NCI-H1092 (cell line): ENCODE measurements at regions not wholly inside any gene's neighbourhood (a gene's known extent, or its start where the extent isn't known, plus 50 kb on each side); places are given as distances from the start of the nearest gene placed in this dataset.

ENCODE experiments used
- DNase-seq: peaks from one replicate; lab custom pipeline; 2025; lab: John Stamatoyannopoulos, UW

DNA sequence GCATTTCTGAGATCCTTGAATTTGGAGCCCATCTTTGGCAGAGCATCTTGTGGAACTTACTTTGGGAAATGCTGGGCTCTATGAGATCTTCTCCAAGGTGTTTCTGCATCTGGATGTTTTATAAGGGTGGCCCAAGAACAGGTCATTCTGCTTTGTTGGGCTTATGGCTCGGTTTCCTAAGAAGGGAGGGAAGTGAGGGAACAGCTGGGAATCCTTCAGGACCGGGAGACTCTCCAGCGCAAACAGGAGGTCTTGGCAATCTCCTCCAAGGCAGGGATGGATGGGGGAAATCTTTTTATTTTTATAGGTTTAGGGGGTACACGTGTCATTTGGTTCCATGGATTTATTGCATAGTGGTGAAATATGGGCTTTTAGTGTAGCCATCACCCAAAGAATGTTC, 54.7 kb downstream of the IRX3 start:
- no peak for DNase-seq

DNA sequence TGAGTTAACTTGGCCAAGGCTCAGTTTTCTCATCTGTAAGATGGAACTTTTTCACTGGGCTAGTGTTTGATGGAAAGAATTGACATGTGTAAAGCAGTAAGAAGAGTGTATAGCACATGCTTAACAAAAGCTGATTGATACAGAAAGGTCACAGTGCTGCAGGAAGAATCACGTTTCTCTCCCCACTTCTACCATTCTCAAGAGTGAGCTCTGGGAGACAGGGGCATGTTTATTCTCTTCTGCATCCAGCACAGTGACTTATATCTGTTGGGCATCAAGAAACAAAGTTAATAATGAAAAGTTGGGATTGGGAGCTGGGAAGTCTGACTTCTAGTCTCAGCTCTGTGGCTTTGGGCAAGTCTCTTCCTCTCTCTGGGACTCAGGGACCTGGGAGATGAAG, 55.3 kb downstream of the IRX3 start:
- no peak for DNase-seq

DNA sequence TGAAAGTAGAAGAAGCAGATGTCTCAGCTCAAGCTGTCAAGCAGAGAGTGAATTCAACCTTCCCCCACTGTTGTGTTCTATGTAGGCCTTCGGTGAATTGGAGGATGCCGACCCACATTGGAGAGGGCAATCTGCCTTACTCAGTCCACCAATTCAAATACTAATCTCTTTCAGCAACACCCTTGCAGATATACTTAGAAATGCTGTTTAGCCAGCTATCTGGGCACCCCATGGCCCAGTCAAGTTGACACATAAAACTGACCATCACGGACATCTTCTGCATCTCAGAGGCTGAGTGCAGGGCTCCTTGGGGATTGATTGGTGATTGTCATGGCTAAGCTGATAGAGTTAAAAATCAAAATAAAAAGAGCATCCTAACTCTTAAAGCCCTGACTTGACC, 58.3 kb downstream of the IRX3 start:
- no peak for DNase-seq

DNA sequence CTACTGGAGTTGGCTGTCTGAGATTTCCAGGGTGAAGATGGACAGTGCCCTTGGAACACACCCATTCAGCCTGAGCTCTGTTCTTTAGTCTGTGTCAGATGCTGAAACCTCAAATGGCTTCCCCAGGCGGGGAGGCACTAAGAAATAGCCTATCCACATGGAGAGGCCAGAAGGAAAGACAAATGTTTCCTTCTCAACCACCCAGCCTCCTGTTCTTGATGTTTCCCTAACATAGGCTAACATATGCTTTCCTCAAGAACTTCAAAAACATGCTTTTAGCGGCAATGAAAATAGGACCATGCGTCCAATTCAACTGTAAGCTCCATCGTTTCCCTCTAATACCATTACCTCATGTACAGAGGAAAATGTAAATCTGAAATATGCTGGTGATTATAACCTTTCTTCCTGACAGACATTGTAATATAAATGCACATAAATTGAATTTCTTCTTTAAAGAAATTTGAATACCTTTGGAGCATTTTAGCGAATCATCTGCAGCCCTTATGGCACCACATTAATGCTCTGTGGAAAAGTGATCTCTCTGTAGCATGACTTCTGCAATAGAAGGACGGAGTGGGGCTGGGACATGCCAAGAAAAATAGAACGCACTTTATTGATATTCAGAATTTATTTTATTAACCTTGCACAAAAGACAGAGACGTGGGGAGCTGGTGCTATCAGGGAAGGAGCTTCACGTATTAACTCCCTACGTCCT, 60.1 kb downstream of the IRX3 start:
- no peak for DNase-seq

DNA sequence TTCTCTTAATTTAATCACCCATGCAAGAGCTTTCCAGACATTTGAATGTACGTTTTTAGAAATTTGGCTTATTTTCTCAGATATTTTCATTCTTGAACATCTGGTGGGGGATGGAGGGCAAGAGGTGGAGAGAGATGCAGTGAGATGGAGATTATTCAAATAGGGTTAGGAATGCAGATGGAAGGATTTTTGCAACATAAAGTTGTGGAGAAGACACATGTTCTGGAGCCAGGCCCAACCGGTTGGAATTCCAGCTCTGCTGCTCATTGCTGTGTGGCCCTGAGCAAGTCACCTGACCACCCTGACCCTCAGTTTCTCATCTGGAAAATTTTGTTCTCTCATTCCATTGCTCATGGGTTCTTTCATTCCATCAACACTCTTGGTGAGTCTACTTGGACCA, 66.9 kb downstream of the IRX3 start:
- DNase-seq, result no peak

DNA sequence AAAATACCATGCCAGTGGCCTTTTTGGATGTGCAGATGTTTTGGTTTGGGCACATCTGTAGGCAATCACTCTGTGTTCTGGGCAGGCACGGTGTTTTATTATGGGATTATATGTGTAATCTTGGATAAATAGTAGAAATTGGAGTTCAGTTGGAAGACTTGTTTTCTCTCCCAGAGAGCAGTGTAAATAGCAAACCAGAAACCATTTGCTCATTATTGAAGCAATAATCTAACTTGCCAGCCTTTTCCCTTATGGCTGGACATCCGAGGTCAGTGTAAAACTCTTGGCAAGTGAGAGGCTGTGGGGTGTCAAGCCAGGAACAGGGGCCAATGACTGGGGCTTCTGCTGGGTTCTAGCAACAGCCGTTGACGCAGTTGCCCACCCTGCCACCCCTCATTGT, 69.9 kb downstream of the IRX3 start:
- DNase-seq, result no peak

DNA sequence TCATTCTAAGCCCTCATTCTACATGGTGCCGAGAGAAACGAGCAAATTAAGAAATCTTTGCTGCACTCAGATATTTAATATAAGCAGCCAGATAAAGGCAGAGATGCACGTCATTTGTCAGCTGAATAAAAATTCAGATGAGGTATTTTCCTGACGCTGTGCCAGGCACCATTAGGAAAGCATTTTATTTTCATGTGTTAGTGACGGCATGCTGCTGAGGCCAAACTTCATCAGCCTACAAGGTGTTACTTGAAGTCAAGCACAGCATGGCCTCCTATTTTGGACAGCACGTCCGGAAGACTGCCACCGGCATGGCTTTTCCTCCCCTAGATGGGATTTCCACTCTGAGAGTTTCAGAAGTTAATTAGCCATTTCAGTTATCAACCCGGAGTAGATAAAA, 70.3 kb downstream of the IRX3 start:
- DNase-seq, result no peak

DNA sequence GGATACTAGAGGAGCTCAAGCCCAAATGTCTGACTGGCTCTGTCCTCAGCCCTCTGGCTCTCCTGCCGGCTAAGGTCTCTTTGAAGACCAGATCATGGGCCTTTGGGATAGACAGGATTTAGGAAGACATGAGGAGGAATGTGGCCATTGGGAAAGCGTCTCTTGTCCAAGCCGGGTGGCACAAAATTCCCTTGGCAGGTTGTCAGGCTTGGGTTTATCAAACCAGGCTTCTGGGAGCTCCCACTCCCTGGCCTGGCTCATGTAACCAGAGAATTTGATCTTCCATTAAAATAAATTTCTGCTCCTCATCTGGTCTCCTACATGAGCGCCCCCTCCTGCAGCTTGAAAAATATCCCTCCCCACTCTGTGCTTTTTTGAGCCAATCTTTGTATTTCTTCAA, 71.1 kb downstream of the IRX3 start:
- no peak for DNase-seq

DNA sequence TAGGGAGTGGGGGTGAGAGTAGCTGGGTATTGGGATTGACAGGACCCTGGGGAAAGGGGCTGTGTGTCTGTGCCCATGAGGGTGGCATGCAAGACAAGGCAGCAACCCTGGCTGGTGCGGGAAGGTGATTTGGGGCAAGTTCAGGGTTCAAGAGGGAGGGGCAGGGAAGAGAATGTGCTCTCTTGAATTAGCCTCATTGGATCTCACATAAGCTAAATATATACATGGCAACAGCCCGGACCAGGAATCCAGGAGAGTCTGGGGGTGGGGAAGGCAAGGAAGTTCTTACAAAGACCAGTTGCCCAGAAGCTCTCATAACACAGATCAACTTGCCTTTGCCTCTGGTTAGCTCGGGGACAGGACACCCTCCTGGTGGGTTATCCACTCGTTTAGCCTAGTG, 73.3 kb downstream of the IRX3 start:
- DNase-seq, result no peak

DNA sequence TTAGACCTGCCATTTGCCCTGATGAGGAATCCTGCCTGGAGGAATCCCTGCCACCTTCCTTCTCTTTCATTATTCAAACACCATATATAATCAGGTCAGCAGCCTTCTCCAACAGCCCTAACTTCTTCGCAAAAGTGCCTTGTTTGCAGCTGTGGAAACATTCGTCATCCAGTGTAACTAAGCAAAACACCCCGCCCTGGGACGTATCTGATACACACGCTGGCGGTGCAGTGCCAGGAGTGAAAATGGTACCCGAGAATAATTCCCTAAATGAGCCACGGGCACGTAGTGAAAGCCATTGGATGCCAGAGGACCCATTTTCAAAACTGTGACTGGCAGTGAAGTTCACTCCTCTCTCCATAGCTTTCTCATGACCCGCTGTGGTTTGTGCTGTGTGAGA, 73.7 kb downstream of the IRX3 start:
- no peak for DNase-seq

DNA sequence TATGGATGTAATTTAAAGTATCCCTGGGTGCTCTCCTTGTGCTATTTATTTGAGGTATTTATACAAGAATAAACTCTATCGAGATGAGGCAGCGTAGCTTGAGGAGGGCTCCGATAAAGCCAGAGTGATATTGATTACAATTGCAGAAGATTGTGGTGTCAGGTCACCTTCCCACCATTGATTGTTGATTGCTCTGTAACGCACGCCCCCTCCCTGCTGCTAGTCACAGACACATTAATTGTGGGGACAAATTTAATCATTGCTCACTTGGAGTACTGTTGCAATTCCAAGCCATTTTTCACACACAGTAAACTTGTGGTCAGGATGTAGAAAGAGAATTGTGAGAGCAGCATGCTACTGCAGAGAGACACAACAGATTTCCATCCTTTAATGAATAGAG, 75.4 kb downstream of the IRX3 start:
- no peak for DNase-seq

DNA sequence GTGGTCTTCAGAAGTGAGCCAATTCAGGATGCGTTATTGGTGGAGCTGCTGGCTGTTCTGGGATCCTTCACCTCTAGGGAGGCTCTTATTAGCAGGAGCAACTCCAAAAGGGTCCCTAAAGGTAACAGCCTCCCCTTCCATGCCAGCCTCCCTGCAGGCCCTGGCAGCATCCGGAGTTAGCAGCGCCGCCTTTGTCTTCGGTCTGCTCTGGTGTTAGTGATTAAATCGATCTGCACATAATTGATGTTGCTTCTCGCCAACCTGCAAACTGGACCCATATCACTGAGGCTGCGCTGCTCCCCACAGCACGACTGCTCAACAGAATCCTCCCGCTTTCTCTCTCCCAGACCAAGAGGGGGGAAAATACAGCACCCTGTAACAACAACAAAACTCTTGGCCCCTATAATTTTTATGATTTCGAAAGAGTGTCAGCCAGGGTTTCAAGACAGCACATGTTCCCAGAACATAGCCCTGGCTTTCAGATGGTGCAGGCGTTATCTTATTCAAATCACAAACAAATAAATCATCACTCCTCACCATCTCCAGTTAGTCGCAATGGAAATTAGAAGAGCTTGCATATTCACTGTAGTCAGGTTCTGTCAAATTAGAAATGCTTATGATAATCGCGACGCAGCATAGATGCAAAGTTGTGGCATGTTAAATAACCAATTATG, 76.0 kb downstream of the IRX3 start:
- DNase-seq, result peak; percentile 11

DNA sequence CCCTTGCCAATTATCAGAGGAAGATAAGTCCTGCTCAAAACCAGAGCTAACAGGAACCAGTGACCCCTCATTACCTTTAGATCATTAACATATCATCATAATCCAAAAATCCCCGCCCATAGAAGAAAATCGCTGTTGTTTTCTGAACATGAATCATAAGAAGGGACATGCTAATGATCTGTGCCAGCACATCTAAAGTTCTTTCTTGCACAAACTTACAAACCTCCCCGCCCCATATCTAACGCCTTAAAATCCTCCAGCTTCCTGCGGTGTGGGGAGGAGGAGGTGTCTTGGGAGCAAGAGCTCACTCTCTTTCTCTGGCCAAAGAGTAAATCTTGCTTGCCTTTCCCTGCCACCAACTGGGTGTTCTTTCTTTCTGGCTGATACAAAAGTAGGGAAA, 78.3 kb downstream of the IRX3 start:
- no peak for DNase-seq

DNA sequence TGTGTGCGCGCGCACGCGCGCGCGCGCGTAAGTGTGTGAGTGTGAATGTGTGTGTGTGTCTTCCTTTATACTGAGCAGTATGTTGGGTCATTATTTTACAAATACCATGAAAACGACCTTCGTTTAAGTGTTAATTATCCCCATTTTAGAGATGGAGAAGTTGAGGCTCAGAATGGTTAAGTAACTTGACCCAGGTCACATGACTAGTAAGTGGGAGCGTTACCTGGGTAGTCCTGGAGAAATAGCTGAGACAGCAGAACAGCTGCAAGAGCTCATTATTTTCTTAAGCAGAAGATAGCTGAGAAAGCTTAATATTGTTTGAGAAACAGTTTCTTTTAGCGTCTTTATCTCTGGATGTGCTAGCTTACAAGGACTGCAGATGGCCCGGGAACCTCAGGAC, 78.8 kb downstream of the IRX3 start:
- DNase-seq, result no peak

DNA sequence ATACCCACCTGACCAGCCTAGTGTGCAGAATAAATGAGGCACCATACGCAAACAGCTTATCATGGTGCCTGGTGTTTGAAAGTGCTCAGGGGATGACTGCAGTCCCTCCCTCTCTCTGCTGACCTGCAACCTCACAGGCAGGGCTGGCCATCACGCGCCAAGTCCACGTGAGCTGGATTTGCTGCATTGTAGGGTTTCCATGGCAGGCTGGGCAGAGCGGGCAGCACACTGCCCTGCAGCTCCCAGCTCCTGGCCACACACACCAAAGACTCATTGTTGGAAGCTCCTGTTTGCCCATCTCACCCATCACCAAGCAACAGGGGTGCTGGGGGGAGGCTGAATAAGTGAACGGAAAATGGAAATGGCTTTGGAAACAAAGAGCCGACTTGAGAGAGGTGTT, 81.8 kb downstream of the IRX3 start:
- peak; percentile 32 for DNase-seq

DNA sequence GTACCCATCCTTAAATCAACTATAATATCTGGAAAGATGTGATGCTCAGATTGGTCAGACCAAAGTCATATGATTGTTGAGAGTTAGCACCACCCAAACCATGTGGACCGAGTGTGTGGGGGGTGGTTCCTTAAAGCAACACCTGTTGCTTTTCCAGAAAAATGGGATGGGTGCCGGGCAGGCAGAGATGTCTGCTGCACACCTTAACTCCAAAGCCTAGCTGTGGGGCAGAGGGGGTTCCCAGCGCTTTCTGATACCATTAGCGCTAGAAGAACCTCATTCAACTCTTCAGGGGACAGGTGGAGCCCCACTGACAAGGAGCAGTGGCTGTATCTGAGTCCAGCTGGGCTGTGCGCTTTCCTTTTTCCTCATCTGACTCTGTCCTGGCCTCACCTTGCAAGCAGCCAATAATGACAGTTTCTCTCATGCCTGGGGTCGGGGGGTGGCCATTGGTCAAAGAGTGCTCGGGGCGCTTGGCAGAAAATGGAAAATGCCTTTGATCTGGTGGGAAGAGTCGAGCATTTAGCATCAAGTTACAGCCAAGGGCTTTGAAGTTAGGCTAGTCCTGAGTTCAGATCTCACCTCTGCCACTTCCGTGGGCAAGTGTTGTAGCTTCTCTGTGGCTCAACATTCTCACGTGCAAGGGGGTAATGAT, 82.6 kb downstream of the IRX3 start:
- no peak for DNase-seq

DNA sequence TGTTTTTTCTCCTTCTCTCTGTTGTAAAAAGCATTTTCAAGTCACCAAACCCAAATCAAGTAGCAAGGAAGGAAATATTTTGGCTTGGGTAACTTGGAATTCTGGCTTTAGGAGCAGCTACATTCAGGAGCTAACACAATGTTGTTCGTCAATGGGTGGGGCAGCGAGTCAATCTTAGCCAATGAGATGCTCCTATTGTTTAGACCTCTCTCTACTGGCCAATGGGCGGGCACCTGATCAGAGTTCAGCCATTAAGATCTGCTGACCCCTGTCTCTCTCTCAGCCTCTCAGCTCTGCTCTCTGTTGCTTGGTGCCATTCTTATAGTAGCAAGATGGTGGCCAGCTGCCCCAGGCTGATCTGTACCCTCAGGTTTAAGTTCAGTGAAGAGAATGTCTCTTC, 83.2 kb downstream of the IRX3 start:
- no peak for DNase-seq
